Astrocyte (in vitro differentiated cells and primary cell): ENCODE measurements at regions not wholly inside any gene's neighbourhood (a gene's known extent, or its start where the extent isn't known, plus 50 kb on each side); places are given as distances from the start of the nearest gene placed in this dataset.

Source experiments
- EZH2 ChIP-seq: IDR thresholded peaks from 2 replicates; pipeline ENCODE4 v1.6.1; 2012; ENCODE audit warnings: mild to moderate bottlenecking, low read length, inconsistent platforms; ENCODE audit not compliant: insufficient read depth
- TF ChIP-seq, protein P1 (sequence below): IDR thresholded peaks from 2 replicates; pipeline ENCODE4 v1.5.1; 2011; ENCODE audit warnings: low read depth, mild to moderate bottlenecking, inconsistent platforms, low read length, moderate library complexity; ENCODE audit not compliant: insufficient read depth

- TF ChIP-seq, protein P1, sequence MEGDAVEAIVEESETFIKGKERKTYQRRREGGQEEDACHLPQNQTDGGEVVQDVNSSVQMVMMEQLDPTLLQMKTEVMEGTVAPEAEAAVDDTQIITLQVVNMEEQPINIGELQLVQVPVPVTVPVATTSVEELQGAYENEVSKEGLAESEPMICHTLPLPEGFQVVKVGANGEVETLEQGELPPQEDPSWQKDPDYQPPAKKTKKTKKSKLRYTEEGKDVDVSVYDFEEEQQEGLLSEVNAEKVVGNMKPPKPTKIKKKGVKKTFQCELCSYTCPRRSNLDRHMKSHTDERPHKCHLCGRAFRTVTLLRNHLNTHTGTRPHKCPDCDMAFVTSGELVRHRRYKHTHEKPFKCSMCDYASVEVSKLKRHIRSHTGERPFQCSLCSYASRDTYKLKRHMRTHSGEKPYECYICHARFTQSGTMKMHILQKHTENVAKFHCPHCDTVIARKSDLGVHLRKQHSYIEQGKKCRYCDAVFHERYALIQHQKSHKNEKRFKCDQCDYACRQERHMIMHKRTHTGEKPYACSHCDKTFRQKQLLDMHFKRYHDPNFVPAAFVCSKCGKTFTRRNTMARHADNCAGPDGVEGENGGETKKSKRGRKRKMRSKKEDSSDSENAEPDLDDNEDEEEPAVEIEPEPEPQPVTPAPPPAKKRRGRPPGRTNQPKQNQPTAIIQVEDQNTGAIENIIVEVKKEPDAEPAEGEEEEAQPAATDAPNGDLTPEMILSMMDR = no peak
- TF ChIP-seq EZH2 = no peak
Observed at GRCh38 chr7:24444666-24445440, 128.4 kb upstream of the PALS2 start.
